ENCODE measurements at regions not wholly inside any gene's neighbourhood (a gene's known extent, or its start where the extent isn't known, plus 50 kb on each side); places are given as distances from the start of the nearest gene placed in this dataset.
A peak's percentile ranks its signal among the peaks of the same experiment; 100 is the strongest.
"Not testable (repeated sequence)": the region's sequence is repeated elsewhere in the genome, so short reads cannot be mapped to it uniquely, and the experiment has no call there.

DNA sequence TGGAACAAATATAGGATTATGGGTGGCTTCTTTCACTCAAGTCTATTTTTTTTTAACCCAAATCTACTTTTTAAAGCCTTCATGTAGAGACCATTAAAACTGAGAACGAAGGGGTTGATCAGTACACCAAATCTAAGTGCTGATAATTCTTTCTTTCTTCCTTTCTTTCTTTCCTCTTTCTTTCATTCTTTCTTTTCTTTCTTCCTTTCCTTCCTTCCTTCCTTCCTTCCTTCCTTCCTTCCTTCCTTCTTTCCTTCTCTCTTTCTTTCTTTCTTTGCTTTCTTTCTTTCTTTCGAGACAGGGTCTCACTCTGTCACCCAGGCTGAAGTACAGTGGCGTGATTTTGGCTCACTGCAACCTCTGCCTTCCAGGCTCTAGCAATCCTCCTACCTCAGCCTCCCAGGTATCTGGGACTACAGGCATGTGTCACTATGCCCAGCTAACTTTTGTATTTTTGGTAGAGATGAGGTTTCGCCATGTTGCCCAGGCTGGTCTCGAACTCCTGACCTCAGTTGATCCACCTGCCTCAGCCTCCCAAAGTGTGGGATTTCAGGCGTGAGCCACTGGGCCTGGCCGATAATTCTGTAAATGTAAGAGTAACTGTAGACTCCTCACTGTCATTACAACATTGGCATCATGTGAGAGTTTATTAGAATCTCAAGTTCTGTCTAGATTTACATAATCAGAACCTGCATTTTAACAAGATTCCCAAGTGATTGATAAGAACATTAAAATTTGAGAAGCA lies 236.4 kb downstream of the TFEC start:
- no peak for DNase-seq (ENCODE audit: low spot score)

DNA sequence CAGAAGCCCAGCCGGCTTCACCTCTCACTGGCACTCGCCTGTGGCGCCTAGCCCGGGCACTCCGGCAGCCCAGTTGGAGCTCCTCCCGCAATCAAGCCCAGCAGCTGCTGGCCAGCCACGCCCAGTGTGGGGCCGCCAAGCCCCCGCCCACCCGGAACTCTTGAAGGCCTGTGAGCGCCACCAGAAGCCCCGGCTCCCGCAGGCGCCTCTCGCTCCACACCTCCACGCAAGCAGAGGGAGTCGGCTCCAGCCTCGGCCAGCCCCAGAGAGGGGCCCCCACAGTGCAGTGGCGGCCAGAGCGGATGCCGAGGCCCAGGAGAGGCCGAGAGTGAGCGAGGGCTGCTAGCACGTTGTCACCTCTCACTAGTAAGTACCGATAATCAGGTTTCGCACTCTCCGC lies 240.7 kb downstream of the TFEC start:
- no peak for DNase-seq (ENCODE audit: low spot score)

DNA sequence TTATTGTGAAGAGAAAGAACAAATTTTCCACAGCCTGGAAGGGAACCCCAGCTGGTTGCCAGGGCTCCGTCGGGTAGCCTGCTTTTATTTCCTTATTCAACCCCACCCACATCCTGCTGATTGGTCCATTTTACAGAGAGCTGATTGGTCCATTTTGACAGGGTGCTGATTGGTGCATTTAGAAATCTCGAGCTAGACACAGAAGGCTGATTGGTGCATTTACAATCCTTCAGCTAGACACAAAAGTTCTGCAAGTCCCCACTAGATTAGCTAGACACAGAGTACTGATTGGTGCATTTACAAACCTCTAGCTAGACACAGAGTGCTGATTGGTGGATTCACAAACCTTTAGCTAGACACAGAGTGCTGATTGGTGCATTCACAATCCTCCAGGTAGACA lies 241.1 kb downstream of the TFEC start:
- DNase-seq (ENCODE audit: low spot score), result not testable (repeated sequence)

GRCh38 chr7:115782696-115783490 lies 247.7 kb downstream of the TFEC start:
- DNase-seq (ENCODE audit: low spot score), result peak; percentile 73

DNA sequence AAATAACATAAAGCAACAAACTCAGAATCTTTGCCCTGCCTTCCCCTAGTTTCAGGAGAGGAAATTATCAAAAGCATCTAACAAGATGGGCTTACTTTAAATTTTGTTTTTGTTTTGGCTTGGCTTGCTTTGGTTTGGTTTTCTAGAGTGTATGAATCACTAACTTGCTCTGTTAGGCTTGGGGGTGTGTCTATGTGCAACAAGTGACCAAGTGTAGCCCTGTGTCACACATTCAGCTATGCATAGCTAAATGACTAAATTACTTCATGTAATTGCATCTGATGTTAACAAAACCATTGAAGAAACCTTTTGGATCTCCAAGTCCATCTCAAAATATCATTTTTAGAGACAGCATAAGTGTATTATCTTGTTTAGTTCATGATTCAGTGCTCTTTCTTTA lies 251.0 kb downstream of the TFEC start:
- DNase-seq (ENCODE audit: low spot score), result no peak

DNA sequence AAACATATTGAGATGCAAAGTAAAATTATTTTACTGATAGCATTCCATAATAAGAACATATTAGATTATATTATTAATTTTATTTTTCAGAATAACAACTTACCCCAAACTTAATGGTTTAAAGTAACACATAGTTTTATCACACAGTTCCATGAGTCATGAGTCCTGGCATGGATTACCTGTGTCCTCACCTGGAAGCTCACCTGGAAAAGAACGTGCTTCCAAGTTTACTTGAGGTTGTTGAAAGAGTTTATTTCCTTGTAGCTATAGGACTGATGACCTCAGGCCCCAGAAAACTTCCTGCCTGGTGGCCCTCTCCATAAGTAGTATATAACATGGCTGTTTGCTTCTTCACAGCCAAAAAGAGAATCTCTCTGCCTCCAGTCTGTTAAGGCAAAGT lies 254.6 kb downstream of the TFEC start:
- DNase-seq (ENCODE audit: low spot score), result no peak

GRCh38 chr7:115763347-115763746 lies 267.2 kb downstream of the TFEC start:
- DNase-seq (ENCODE audit: low spot score), result no peak

DNA sequence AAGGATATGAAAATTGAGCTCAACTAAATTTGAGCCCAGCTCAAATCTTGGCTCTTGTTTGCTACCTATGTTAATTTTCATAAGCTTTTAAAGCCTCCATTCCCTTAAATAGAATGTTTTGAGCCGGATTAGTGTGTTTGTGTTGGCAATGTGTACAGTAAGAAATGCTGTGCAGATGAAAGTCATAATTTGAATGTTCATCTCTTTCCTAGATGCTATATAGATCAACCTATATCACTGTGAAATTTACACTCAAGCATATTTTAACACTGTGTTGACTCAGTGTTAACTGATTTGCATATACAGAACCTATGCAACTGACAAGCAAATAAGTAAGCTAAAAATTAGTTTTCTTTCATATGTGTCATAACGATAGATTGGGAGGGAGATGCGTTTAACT lies 272.5 kb downstream of the TFEC start:
- DNase-seq (ENCODE audit: low spot score), result no peak

- DNase-seq (ENCODE audit: low spot score), result no peak
Measured at GRCh38 chr7:115754226-115754625, 276.3 kb downstream of the TFEC start.

DNA sequence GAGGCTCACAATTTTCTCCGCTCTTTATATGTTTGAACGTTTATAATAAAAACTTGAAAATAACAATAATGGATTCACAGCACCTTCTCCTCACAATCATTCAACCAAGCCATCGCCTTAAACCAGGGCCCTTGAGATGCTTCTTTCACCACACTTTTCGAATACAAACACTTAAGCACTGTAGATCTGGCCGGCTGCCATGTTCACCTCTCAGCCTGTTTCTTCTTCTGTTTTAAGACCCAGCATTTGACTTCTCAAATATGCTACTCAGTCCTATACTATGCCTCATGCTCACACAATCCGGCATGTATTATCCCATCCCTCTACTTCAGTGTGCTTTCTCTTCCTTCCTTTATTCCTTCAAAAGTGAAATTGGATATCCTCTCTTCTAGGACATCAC lies 280.6 kb downstream of the TFEC start:
- DNase-seq (ENCODE audit: low spot score), result no peak

GRCh38 chr7:115748123-115748738 lies 282.3 kb downstream of the TFEC start:
- DNase-seq (ENCODE audit: low spot score), result peak; percentile 10

DNA sequence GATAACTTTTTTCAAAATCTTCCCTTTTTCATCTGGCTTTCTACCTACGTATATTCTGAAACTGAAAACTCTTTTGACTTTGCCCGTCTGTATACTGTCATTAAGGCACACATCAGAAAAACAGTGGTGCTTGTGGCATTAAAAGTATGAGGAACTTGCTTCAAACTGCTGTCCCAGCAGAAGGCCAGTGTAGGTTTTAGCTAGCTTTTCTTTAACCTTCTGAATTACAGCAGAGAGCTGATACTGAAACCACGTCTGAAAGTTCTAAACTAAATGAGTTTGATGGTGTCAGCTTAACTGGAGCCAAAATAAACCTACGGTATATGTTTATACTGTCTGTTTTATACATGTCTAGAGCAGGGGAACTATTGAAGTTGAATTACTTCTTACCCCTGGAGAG lies 283.4 kb downstream of the TFEC start:
- DNase-seq (ENCODE audit: low spot score), result peak; percentile 60

DNA sequence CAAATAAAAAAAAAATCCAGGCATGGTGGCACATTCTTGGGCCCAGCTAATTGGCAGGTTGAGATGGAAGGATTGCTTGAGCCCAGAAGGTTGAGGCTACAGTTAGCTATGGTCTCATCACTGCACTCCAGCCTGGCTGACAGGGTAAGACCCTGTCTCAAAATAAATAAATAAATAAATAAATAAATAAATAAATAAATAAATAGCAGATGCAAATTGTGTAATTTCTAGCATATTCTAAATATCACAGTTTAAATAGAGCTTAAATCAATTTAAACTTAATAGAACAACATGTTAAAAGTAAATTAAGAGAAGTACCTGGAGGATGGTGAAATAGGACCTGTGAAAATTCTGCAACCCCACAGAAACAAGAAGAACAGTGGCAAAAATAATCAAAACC lies 290.5 kb downstream of the TFEC start:
- DNase-seq (ENCODE audit: low spot score), result no peak

DNA sequence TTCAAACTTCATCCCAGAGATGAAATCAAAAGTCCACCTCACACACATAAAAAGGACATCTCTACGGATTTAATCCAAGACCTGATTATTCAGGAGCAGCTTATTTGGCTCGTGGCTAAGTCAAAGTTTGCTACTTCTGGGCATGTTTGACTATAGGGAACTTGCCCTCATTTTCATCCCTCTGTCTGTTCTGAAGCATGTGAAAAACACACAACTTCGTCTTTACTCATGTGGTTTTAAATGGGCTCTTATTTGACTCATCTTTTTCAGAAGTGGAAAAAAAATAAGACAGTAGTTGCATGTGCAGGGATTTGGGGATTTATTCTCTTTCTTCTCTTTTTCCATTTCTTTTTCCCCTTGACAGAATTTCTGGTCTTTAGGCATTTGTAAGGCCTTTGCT lies 295.9 kb downstream of the TFEC start:
- no peak for DNase-seq (ENCODE audit: low spot score)

- no peak for DNase-seq (ENCODE audit: low spot score)
Measured at GRCh38 chr7:115731796-115732471, 298.6 kb downstream of the TFEC start.

- DNase-seq (ENCODE audit: low spot score), result no peak
Measured at GRCh38 chr7:115728518-115728917, 302.0 kb downstream of the TFEC start.

DNA sequence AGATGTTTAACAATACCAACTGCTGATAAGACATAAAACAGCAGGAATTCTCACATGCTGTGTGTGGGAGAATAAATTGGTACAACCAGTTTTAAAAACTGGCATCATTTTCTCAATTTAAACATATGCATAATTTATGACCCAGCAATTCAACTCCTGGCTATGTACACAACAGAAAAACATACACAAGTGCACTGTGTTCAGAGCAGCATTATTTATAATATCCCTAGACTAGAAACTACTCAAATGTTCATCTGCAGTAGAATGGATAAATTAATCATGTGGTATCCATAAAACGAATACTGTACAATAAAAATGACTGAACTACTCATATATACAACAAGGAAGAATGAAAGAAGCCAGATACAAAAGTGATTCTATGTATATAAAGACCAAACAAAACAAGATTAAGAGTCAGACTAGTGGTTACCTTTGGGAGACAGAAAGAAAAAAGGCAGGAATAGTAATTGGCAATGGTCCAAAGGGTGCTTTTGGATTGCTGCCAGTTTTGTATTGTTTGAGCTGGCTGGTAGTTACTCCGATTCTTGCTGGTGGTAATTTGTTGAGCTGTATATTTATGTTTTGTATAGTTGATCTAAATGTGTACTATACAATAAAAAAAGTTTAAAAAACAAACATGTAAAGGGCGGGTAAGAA lies 306.0 kb downstream of the TFEC start:
- peak; percentile 27 for DNase-seq (ENCODE audit: low spot score)

DNA sequence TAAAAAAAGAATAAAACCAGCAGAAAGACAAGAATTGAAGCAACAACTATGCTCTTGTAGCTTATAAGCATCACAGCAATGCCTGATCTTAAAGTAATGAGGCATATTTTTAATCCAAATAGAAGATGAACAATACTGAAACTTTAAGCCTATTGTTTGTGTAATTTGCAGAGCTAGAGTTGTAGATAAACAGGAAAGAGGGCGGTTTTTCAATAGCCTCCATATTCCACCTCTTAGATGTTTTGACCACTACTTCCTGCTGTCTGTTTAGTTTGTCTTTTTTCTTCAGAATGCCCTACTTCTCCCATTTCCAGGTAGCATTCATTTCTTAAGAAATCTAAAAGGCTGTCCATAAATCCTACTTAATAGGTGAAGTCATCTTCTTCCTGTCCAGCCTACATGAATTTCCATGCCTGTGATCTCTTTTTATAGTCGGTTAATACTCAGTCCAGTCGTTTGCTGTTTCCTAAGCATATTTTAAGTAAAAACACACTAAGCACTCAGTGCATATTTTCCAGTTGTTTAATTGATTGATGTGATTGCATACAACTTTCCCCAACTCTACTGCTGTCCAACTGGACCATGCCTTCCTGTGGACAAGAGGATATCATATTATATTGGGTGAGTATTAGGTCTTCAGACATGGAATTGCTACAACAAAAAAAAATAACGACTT lies 308.1 kb downstream of the TFEC start:
- DNase-seq (ENCODE audit: low spot score), result no peak

GRCh38 chr7:115721293-115722217 lies 309.0 kb downstream of the TFEC start:
- no peak for DNase-seq (ENCODE audit: low spot score)

DNA sequence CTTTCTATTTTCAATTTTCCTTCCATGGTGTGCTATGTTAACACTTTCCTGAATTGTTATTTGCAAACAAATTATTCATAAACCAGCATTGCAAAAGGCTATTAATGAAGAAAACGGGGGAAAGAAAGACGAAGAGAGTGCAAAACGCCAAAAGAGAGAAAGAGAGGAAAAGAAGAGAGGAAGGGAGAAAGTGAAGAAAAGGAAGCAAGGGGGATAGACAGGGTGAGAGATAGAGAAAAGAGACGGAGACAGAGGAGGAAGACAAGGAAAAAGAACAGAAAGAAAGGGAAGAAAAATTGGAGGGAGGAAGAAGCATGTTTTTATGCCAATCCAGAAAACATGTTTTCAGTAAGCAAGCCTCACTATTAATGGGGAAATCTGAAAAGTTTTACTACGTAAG lies 310.6 kb downstream of the TFEC start:
- DNase-seq (ENCODE audit: low spot score), result no peak

Measured in umbilical cord (tissue), 1 donor.